Stimulated activated CD4-positive, alpha-beta T cell treated with anti-CD3 and anti-CD28 coated beads, Interleukin-2, amount 100 ng/mL, for 24 hours (primary cell): ENCODE measurements at regions not wholly inside any gene's neighbourhood (a gene's known extent, or its start where the extent isn't known, plus 50 kb on each side); places are given as distances from the start of the nearest gene placed in this dataset.

Source experiments
- DNase-seq, 2 donors: peaks; one replicate each; pipeline ENCODE4 v3.0.0-alpha.2; 2020

- no peak for DNase-seq
Observed at GRCh38 chr6:148221196-148221979, 121.2 kb upstream of the SASH1 start.

GRCh38 chr6:148222376-148222775 is 120.3 kb upstream of the SASH1 start:
- no peak for DNase-seq

- no peak for DNase-seq
Observed at GRCh38 chr6:148222846-148223245, 119.8 kb upstream of the SASH1 start.

- DNase-seq = no peak
Observed at GRCh38 chr6:148223424-148223842, 119.2 kb upstream of the SASH1 start.

- no peak for DNase-seq
Observed at GRCh38 chr6:148225871-148226270, 116.8 kb upstream of the SASH1 start.

- DNase-seq = no peak
Observed at GRCh38 chr6:148226284-148226683, 116.4 kb upstream of the SASH1 start.

GRCh38 chr6:148231572-148231971 is 111.1 kb upstream of the SASH1 start:
- DNase-seq = no peak

GRCh38 chr6:148235446-148235845 is 107.2 kb upstream of the SASH1 start:
- DNase-seq = no peak

- DNase-seq = no peak
Observed at GRCh38 chr6:148238713-148239112, 103.9 kb upstream of the SASH1 start.

- DNase-seq = no peak
Observed at GRCh38 chr6:148239215-148239614, 103.4 kb upstream of the SASH1 start.

- DNase-seq = no peak
Observed at GRCh38 chr6:148239801-148240460, 102.7 kb upstream of the SASH1 start.

- DNase-seq = no peak
Observed at GRCh38 chr6:148240461-148240840, 102.2 kb upstream of the SASH1 start.

- no peak for DNase-seq
Observed at GRCh38 chr6:148240861-148241477, 101.7 kb upstream of the SASH1 start.

- no peak for DNase-seq
Observed at GRCh38 chr6:148242180-148242579, 100.5 kb upstream of the SASH1 start.

- DNase-seq = no peak
Observed at GRCh38 chr6:148244217-148244935, 98.3 kb upstream of the SASH1 start.

GRCh38 chr6:148247386-148248063 is 95.1 kb upstream of the SASH1 start:
- DNase-seq = no peak

GRCh38 chr6:148249160-148249559 is 93.5 kb upstream of the SASH1 start:
- no peak for DNase-seq

GRCh38 chr6:148249679-148250375 is 92.8 kb upstream of the SASH1 start:
- no peak for DNase-seq

GRCh38 chr6:148250975-148251685 is 91.5 kb upstream of the SASH1 start:
- no peak for DNase-seq

- no peak for DNase-seq
Observed at GRCh38 chr6:148251891-148252290, 90.7 kb upstream of the SASH1 start.

GRCh38 chr6:148257810-148258209 is 84.8 kb upstream of the SASH1 start:
- no peak for DNase-seq

GRCh38 chr6:148258868-148259267 is 83.8 kb upstream of the SASH1 start:
- no peak for DNase-seq
